ENCODE measurements at regions not wholly inside any gene's neighbourhood (a gene's known extent, or its start where the extent isn't known, plus 50 kb on each side); places are given as distances from the start of the nearest gene placed in this dataset.
"Not testable (repeated sequence)": the region's sequence is repeated elsewhere in the genome, so short reads cannot be mapped to it uniquely, and the experiment has no call there.

- not testable (repeated sequence) for H3K4me3 ChIP-seq (ENCODE audit: insufficient read depth, low read depth, low read length); H3K9me3 ChIP-seq (ENCODE audit: control insufficient read depth, low read length)
- WGBS, 2 experiments = 85 to 94% methylated on average over 1 of the region's 1 CpG
Observed at GRCh38 chr18:9050628-9051284, 51.7 kb upstream of the NDUFV2 start.

More at GRCh38 chr18:9050628-9051284, 51.7 kb upstream of the NDUFV2 start:
- not testable (repeated sequence) for H3K36me3 ChIP-seq (ENCODE audit: control insufficient read depth, insufficient read depth, low read length); H3K27ac ChIP-seq (ENCODE audit: insufficient read depth, low read depth, low read length, poor library complexity, severe bottlenecking); H3K4me1 ChIP-seq (ENCODE audit: control insufficient read depth, insufficient read depth, low read length); H3K27me3 ChIP-seq (ENCODE audit: control insufficient read depth, insufficient read depth, low read length, poor library complexity, severe bottlenecking)

All from ectodermal cell (in vitro differentiated cells).